Activated CD8-positive, alpha-beta memory T cell treated with anti-CD3 and anti-CD28 coated beads for 24 hours (primary cell): ENCODE measurements at regions not wholly inside any gene's neighbourhood (a gene's known extent, or its start where the extent isn't known, plus 50 kb on each side); places are given as distances from the start of the nearest gene placed in this dataset.

Experiments used
- DNase-seq: peaks from one replicate; pipeline ENCODE4 v3.0.0-alpha.2; 2020

- no peak for DNase-seq
Observed at GRCh38 chr14:71472356-71473340, 459.6 kb upstream of the RGS6 start.

GRCh38 chr14:71473843-71474242, 458.4 kb upstream of the RGS6 start:
- DNase-seq, result no peak

GRCh38 chr14:71474301-71475265, 457.6 kb upstream of the RGS6 start:
- no peak for DNase-seq

GRCh38 chr14:71475916-71476315, 456.3 kb upstream of the RGS6 start:
- no peak for DNase-seq

- DNase-seq, result no peak
Observed at GRCh38 chr14:71478542-71478941, 453.7 kb upstream of the RGS6 start.

GRCh38 chr14:71481021-71481654, 451.1 kb upstream of the RGS6 start:
- DNase-seq, result no peak

GRCh38 chr14:71482671-71483070, 449.6 kb upstream of the RGS6 start:
- DNase-seq, result no peak

GRCh38 chr14:71483154-71483553, 449.1 kb upstream of the RGS6 start:
- DNase-seq, result no peak

- no peak for DNase-seq
Observed at GRCh38 chr14:71485833-71486232, 446.4 kb upstream of the RGS6 start.

GRCh38 chr14:71486279-71486678, 445.9 kb upstream of the RGS6 start:
- no peak for DNase-seq

- no peak for DNase-seq
Observed at GRCh38 chr14:71487449-71487848, 444.8 kb upstream of the RGS6 start.

- no peak for DNase-seq
Observed at GRCh38 chr14:71487941-71488340, 444.3 kb upstream of the RGS6 start.

- no peak for DNase-seq
Observed at GRCh38 chr14:71488703-71489191, 443.5 kb upstream of the RGS6 start.

- no peak for DNase-seq
Observed at GRCh38 chr14:71489742-71490141, 442.5 kb upstream of the RGS6 start.

GRCh38 chr14:71491931-71492330, 440.3 kb upstream of the RGS6 start:
- DNase-seq, result no peak

- DNase-seq, result no peak
Observed at GRCh38 chr14:71492346-71492745, 439.9 kb upstream of the RGS6 start.

GRCh38 chr14:71497645-71498086, 434.6 kb upstream of the RGS6 start:
- DNase-seq, result no peak

GRCh38 chr14:71498212-71498611, 434.0 kb upstream of the RGS6 start:
- DNase-seq, result no peak

- no peak for DNase-seq
Observed at GRCh38 chr14:71499018-71499417, 433.2 kb upstream of the RGS6 start.

GRCh38 chr14:71507681-71508080, 424.5 kb upstream of the RGS6 start:
- no peak for DNase-seq

GRCh38 chr14:71508901-71509300, 423.3 kb upstream of the RGS6 start:
- no peak for DNase-seq

GRCh38 chr14:71511152-71511551, 421.1 kb upstream of the RGS6 start:
- no peak for DNase-seq
